Osteoblast (primary cell): ENCODE measurements at regions not wholly inside any gene's neighbourhood (a gene's known extent, or its start where the extent isn't known, plus 50 kb on each side); places are given as distances from the start of the nearest gene placed in this dataset. TPM values are rescaled to one million over a fixed set of nuclear protein-coding genes. Genes with fewer than 3 reads are reported as not detected.

Experiments used
- DNase-seq: peaks from one replicate; pipeline ENCODE4 v3.0.0; 2011; ENCODE audit warnings: low spot score, mixed read lengths; ENCODE audit not compliant: insufficient read length; ENCODE audit errors: missing footprints
- H2AFZ ChIP-seq: 2 replicates; pipeline ENCODE4 v1.6.0; 2011; ENCODE audit warnings: mild to moderate bottlenecking, low read length
- H3K27ac ChIP-seq: 2 replicates; pipeline ENCODE4 v1.5.1; 2011; ENCODE audit warnings: mild to moderate bottlenecking, low read depth, low read length, moderate library complexity
- H3K27me3 ChIP-seq: 2 replicates; pipeline ENCODE4 v1.6.0; 2012; ENCODE audit warnings: mild to moderate bottlenecking, control low read depth, inconsistent platforms, low read length, moderate library complexity; ENCODE audit not compliant: insufficient read depth
- H3K36me3 ChIP-seq: 2 replicates; pipeline ENCODE4 v1.5.1; 2011; ENCODE audit warnings: mild to moderate bottlenecking, low read length, control low read depth, moderate library complexity; ENCODE audit not compliant: insufficient read depth
- H3K4me1 ChIP-seq: 2 replicates; pipeline ENCODE4 v1.5.1; 2011; ENCODE audit warnings: mild to moderate bottlenecking, low read length, control low read depth, moderate library complexity; ENCODE audit not compliant: insufficient read depth
- H3K4me2 ChIP-seq: 2 replicates; pipeline ENCODE4 v1.6.0; 2011; ENCODE audit warnings: mild to moderate bottlenecking, low read length; ENCODE audit not compliant: insufficient read depth
- H3K4me3 ChIP-seq: fragments of 200-600 bp; sonication (generic); 3 replicates; pipeline ENCODE4 v1.5.1; 2012; ENCODE audit warnings: mild to moderate bottlenecking, low read length, inconsistent platforms; ENCODE audit not compliant: insufficient read depth
- H3K79me2 ChIP-seq: 2 replicates; pipeline ENCODE4 v1.6.0; 2012; ENCODE audit warnings: mild to moderate bottlenecking, low read length, control low read depth, inconsistent platforms; ENCODE audit not compliant: insufficient read depth
- H3K9me3 ChIP-seq: 2 replicates; pipeline ENCODE4 v1.5.1; 2011; ENCODE audit warnings: low read depth, low read length, control low read depth
- H4K20me1 ChIP-seq: 2 replicates; pipeline ENCODE4 v1.6.0; 2012; ENCODE audit warnings: mild to moderate bottlenecking, low read length, control low read depth; ENCODE audit not compliant: insufficient read depth
- small RNA-seq: library from RNA; depleted of rRNA; stranded (forward); fragments of <200 nt; gene quantifications from one replicate; pipeline ENCODE3, GENCODE V24; 2012
- TF ChIP-seq, protein P1 (sequence below): IDR thresholded peaks from 2 replicates; pipeline ENCODE4 v1.5.1; 2011; ENCODE audit warnings: mild to moderate bottlenecking, low read depth, low read length, moderate library complexity; ENCODE audit errors: extremely low read depth

DNA sequence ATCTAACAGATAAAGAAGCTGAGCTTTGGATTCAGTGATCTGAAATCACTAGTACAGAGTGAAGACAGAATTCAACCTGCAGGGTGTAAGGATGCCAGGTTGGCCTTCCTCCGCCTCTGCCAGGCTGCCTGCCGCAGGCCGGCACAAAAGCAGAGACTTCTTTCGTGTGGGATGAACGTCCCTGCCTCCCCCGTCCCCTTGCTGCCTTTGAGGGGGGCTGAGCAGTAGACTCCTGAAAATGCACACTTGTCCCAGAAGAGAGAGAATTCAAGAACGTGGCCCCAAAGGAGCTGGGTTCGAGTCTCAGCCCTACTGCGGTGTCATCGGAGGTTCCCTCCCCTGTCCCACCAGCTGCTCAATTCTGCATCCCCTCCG, 154.3 kb downstream of the BCL11B start:
- TF ChIP-seq, protein P1, sequence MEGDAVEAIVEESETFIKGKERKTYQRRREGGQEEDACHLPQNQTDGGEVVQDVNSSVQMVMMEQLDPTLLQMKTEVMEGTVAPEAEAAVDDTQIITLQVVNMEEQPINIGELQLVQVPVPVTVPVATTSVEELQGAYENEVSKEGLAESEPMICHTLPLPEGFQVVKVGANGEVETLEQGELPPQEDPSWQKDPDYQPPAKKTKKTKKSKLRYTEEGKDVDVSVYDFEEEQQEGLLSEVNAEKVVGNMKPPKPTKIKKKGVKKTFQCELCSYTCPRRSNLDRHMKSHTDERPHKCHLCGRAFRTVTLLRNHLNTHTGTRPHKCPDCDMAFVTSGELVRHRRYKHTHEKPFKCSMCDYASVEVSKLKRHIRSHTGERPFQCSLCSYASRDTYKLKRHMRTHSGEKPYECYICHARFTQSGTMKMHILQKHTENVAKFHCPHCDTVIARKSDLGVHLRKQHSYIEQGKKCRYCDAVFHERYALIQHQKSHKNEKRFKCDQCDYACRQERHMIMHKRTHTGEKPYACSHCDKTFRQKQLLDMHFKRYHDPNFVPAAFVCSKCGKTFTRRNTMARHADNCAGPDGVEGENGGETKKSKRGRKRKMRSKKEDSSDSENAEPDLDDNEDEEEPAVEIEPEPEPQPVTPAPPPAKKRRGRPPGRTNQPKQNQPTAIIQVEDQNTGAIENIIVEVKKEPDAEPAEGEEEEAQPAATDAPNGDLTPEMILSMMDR: no peak
- Histone ChIP-seq H3K4me3 (no peak overlapping the region), H2AFZ (no peak overlapping the region), H3K27ac (no peak overlapping the region), H3K4me1 (no peaks in the 10 kb centered on the region), H3K27me3 (no peaks in the 10 kb centered on the region), H4K20me1 (no peaks in the 10 kb centered on the region), H3K36me3 (no peaks in the 10 kb centered on the region), H3K4me2 (no peak overlapping the region), H3K9me3 (no peaks in the 10 kb centered on the region), H3K79me2 (no peaks in the 10 kb centered on the region)
- no peak for DNase-seq

GRCh38 chr14:99118046-99118721, 153.8 kb downstream of the BCL11B start:
- Histone ChIP-seq H3K4me2 (no peak overlapping the region), H3K27me3 (no peaks in the 10 kb centered on the region), H3K27ac (no peak overlapping the region), H3K4me1 (no peaks in the 10 kb centered on the region), H3K36me3 (no peaks in the 10 kb centered on the region), H3K79me2 (no peaks in the 10 kb centered on the region), H3K4me3 (no peak overlapping the region), H4K20me1 (no peaks in the 10 kb centered on the region), H2AFZ (no peak overlapping the region), H3K9me3 (no peaks in the 10 kb centered on the region)
- TF ChIP-seq, protein P1: no peak
- DNase-seq: no peak

DNA sequence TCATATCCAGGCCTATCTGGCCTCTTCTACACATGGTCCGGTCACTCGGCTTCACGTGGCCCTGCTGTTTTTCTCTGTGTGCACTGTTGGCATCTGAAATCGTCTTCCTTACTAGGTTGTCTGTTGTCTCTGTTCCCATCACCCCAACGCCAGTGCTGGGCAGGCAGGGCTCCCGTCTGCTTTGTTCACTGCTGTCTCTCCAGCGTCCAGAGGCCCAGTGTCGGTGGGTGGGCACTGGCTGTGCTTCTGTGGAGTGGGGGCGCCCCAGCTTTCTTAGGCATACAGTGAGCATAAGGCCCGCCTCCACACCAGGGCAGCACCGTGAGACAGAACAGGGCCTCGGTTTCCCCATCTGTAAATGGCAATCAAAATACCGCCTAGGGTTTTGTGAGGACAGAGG, 153.1 kb downstream of the BCL11B start:
- no peak for DNase-seq
- H3K36me3 ChIP-seq: no peaks in the 10 kb centered on the region
- H2AFZ ChIP-seq: no peak overlapping the region
- H4K20me1 ChIP-seq: no peaks in the 10 kb centered on the region
- H3K9me3 ChIP-seq: no peaks in the 10 kb centered on the region
- H3K79me2 ChIP-seq: no peaks in the 10 kb centered on the region
- TF ChIP-seq, protein P1: no peak
- no peak overlapping the region for H3K4me3 ChIP-seq
- no peak overlapping the region for H3K27ac ChIP-seq
- no peak overlapping the region for H3K4me2 ChIP-seq
- H3K4me1 ChIP-seq: no peaks in the 10 kb centered on the region
- no peaks in the 10 kb centered on the region for H3K27me3 ChIP-seq

Small RNA genes lying in the stretch of these regions (small RNA-seq; reads per million reads assigned to genes)
- gene AL162151.2 (not detected), gene RN7SL714P (not detected)
